ENCODE measurements at regions not wholly inside any gene's neighbourhood (a gene's known extent, or its start where the extent isn't known, plus 50 kb on each side); places are given as distances from the start of the nearest gene placed in this dataset.

- no peak for DNase-seq (ENCODE audit: low read depth)
- H3K4me3 ChIP-seq (replicated peaks; ENCODE audit: low read depth, low read length): no peak overlapping the region
- no peak for TF ChIP-seq CTCF (IDR thresholded peaks at IDR 0.05; ENCODE audit: low read length, missing control alignments)
Measured at GRCh38 chr13:67867206-67867605, 637.1 kb upstream of the PCDH9 start.

- no peak for DNase-seq (ENCODE audit: low read depth)
- no peak for TF ChIP-seq CTCF (IDR thresholded peaks at IDR 0.05; ENCODE audit: low read length, missing control alignments)
- no peak overlapping the region for H3K4me3 ChIP-seq (replicated peaks; ENCODE audit: low read depth, low read length)
Measured at GRCh38 chr13:67860315-67860714, 630.2 kb upstream of the PCDH9 start.

GRCh38 chr13:67859904-67860303 lies 629.8 kb upstream of the PCDH9 start:
- no peak overlapping the region for H3K4me3 ChIP-seq (replicated peaks; ENCODE audit: low read depth, low read length)
- TF ChIP-seq CTCF (IDR thresholded peaks at IDR 0.05; ENCODE audit: low read length, missing control alignments): no peak
- no peak for DNase-seq (ENCODE audit: low read depth)

- no peak overlapping the region for H3K4me3 ChIP-seq (replicated peaks; ENCODE audit: low read depth, low read length)
- no peak for DNase-seq (ENCODE audit: low read depth)
- no peak for TF ChIP-seq CTCF (IDR thresholded peaks at IDR 0.05; ENCODE audit: low read length, missing control alignments)
Measured at GRCh38 chr13:67857581-67858310, 627.6 kb upstream of the PCDH9 start.

- no peak for TF ChIP-seq CTCF (IDR thresholded peaks at IDR 0.05; ENCODE audit: low read length, missing control alignments)
- H3K4me3 ChIP-seq (replicated peaks; ENCODE audit: low read depth, low read length): no peak overlapping the region
- DNase-seq (ENCODE audit: low read depth): no peak
Measured at GRCh38 chr13:67856955-67857354, 626.8 kb upstream of the PCDH9 start.

GRCh38 chr13:67855741-67856238 lies 625.7 kb upstream of the PCDH9 start:
- no peak for DNase-seq (ENCODE audit: low read depth)

More at GRCh38 chr13:67855741-67856238, 625.7 kb upstream of the PCDH9 start:
- TF ChIP-seq CTCF (IDR thresholded peaks at IDR 0.05; ENCODE audit: low read length, missing control alignments): no peak
- no peak overlapping the region for H3K4me3 ChIP-seq (replicated peaks; ENCODE audit: low read depth, low read length)
